D341Med (cell line): ENCODE measurements at regions not wholly inside any gene's neighbourhood (a gene's known extent, or its start where the extent isn't known, plus 50 kb on each side); places are given as distances from the start of the nearest gene placed in this dataset.
"Not testable (repeated sequence)": the region's sequence is repeated elsewhere in the genome, so short reads cannot be mapped to it uniquely, and the experiment has no call there.

ENCODE experiments used
- DNase-seq: peaks from one replicate; pipeline ENCODE4 v3.0.0; 2012; ENCODE audit warnings: low spot score

- DNase-seq = no peak
Observed at GRCh38 chr15:45948181-45948621, 313.4 kb downstream of the SQOR start.

GRCh38 chr15:45958924-45959323 is 324.1 kb downstream of the SQOR start:
- no peak for DNase-seq

GRCh38 chr15:45962733-45963132 is 327.9 kb downstream of the SQOR start:
- no peak for DNase-seq

GRCh38 chr15:45970542-45970941 is 335.7 kb downstream of the SQOR start:
- DNase-seq = no peak

GRCh38 chr15:45980366-45980765 is 345.5 kb downstream of the SQOR start:
- no peak for DNase-seq

- no peak for DNase-seq
Observed at GRCh38 chr15:45981625-45982024, 346.8 kb downstream of the SQOR start.

GRCh38 chr15:45991863-45992262 is 357.0 kb downstream of the SQOR start:
- DNase-seq = no peak

- DNase-seq = no peak
Observed at GRCh38 chr15:45993072-45993471, 358.2 kb downstream of the SQOR start.

- no peak for DNase-seq
Observed at GRCh38 chr15:45993508-45993907, 358.7 kb downstream of the SQOR start.

GRCh38 chr15:45995800-45996199 is 361.0 kb downstream of the SQOR start:
- no peak for DNase-seq

- DNase-seq = no peak
Observed at GRCh38 chr15:46014532-46014931, 379.7 kb downstream of the SQOR start.

- no peak for DNase-seq
Observed at GRCh38 chr15:46034755-46035154, 399.9 kb downstream of the SQOR start.

GRCh38 chr15:46039703-46040102 is 404.9 kb downstream of the SQOR start:
- DNase-seq = no peak

- no peak for DNase-seq
Observed at GRCh38 chr15:46041905-46042304, 407.1 kb downstream of the SQOR start.

- DNase-seq = no peak
Observed at GRCh38 chr15:46059921-46060594, 425.2 kb downstream of the SQOR start.

GRCh38 chr15:46061002-46061401 is 426.2 kb downstream of the SQOR start:
- no peak for DNase-seq

- no peak for DNase-seq
Observed at GRCh38 chr15:46077220-46077619, 442.4 kb downstream of the SQOR start.

- DNase-seq = no peak
Observed at GRCh38 chr15:46079046-46079445, 444.2 kb downstream of the SQOR start.

- no peak for DNase-seq
Observed at GRCh38 chr15:46080016-46080415, 445.2 kb downstream of the SQOR start.

GRCh38 chr15:46088486-46089445 is 453.9 kb downstream of the SQOR start:
- no peak for DNase-seq

GRCh38 chr15:46089467-46089935 is 454.7 kb downstream of the SQOR start:
- DNase-seq = no peak

GRCh38 chr15:46091860-46092450 is 457.1 kb downstream of the SQOR start:
- DNase-seq = peak; percentile 66

- DNase-seq = not testable (repeated sequence)
Observed at GRCh38 chr15:46098006-46098405, 463.2 kb downstream of the SQOR start.
